ENCODE measurements at regions not wholly inside any gene's neighbourhood (a gene's known extent, or its start where the extent isn't known, plus 50 kb on each side); places are given as distances from the start of the nearest gene placed in this dataset.
A peak's percentile ranks its signal among the peaks of the same experiment; 100 is the strongest.
"Not testable (repeated sequence)": the region's sequence is repeated elsewhere in the genome, so short reads cannot be mapped to it uniquely, and the experiment has no call there.

- Histone ChIP-seq H3K9me3 (replicated peaks in 1 of 2; ENCODE audit: control insufficient read depth in 1 of 2, insufficient read depth in 1 of 2, low read length in 2 of 2) (peaks cover 14 to 27% of the 10 kb centered on the region in 2 donors), H3K9ac (ENCODE audit: insufficient read depth, low read length, poor library complexity, severe bottlenecking) (no peak overlapping the region), H3K27ac (ENCODE audit: low read depth in 1 of 2, low read length in 2 of 2) (no peak overlapping the region), H3K79me2 (ENCODE audit: insufficient read depth, low read length) (no peaks in the 10 kb centered on the region), H3K27me3 (ENCODE audit: control insufficient read depth in 2 of 2, insufficient read depth in 2 of 2, low read length in 2 of 2) (no peaks in the 10 kb centered on the region), H3K36me3 (replicated peaks in 1 of 2; ENCODE audit: control insufficient read depth in 1 of 2, insufficient read depth in 2 of 2, low read length in 2 of 2) (no peaks in the 10 kb centered on the region), H3K4me1 (ENCODE audit: control insufficient read depth in 1 of 2, insufficient read depth in 2 of 2, low read length in 2 of 2) (no peaks in the 10 kb centered on the region), H3K4me2 (replicated peaks; ENCODE audit: extremely low read depth, low read length, poor library complexity, severe bottlenecking) (no peak overlapping the region), H3K4me3 (replicated peaks in 1 of 3; ENCODE audit: low read depth in 2 of 3, low read length in 3 of 3) (no peak overlapping the region), H4K20me1 (ENCODE audit: insufficient read depth, low read length) (no peaks in the 10 kb centered on the region), H2AFZ (ENCODE audit: insufficient read depth, low read depth, low read length, poor library complexity, severe bottlenecking) (no peak overlapping the region)
- DNase-seq: no peak
- TF ChIP-seq, protein P1, sequence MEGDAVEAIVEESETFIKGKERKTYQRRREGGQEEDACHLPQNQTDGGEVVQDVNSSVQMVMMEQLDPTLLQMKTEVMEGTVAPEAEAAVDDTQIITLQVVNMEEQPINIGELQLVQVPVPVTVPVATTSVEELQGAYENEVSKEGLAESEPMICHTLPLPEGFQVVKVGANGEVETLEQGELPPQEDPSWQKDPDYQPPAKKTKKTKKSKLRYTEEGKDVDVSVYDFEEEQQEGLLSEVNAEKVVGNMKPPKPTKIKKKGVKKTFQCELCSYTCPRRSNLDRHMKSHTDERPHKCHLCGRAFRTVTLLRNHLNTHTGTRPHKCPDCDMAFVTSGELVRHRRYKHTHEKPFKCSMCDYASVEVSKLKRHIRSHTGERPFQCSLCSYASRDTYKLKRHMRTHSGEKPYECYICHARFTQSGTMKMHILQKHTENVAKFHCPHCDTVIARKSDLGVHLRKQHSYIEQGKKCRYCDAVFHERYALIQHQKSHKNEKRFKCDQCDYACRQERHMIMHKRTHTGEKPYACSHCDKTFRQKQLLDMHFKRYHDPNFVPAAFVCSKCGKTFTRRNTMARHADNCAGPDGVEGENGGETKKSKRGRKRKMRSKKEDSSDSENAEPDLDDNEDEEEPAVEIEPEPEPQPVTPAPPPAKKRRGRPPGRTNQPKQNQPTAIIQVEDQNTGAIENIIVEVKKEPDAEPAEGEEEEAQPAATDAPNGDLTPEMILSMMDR (IDR thresholded peaks at IDR 0.05): no peak
- H3K27me3 Mint-ChIP-seq (ENCODE audit: low read depth in 3 of 3): peaks cover 0 to 2% (median 0%) of the 10 kb centered on the region in 3 donors
- no CpG with 5 or more reads among the region's 3 CpGs for WGBS (ENCODE audit: insufficient coverage)
- intact Hi-C loops (cut with micrococcal nuclease): no loop called here
- no peaks in the 10 kb centered on the region for H3K4me1 Mint-ChIP-seq
- H3K4me3 Mint-ChIP-seq: no peak overlapping the region
- peaks cover 16 to 34% (median 28%) of the 10 kb centered on the region in 7 donors for H3K9me3 Mint-ChIP-seq
- no peaks in the 10 kb centered on the region for H3K36me3 Mint-ChIP-seq
- peak overlapping the region in 1 of 7 donors; percentile 4 for H3K27ac Mint-ChIP-seq
Observed at GRCh38 chr14:22344673-22345072, 244.4 kb downstream of the DAD1 start.

- H3K79me2 ChIP-seq (ENCODE audit: insufficient read depth, low read length); H3K4me3 Mint-ChIP-seq; H3K36me3 ChIP-seq (replicated peaks in 1 of 2; ENCODE audit: control insufficient read depth in 1 of 2, insufficient read depth in 2 of 2, low read length in 2 of 2); intact Hi-C loops (cut with micrococcal nuclease); H3K4me1 Mint-ChIP-seq; H2AFZ ChIP-seq (ENCODE audit: insufficient read depth, low read depth, low read length, poor library complexity, severe bottlenecking); H4K20me1 ChIP-seq (ENCODE audit: insufficient read depth, low read length); H3K36me3 Mint-ChIP-seq; H3K27ac Mint-ChIP-seq; H3K27ac ChIP-seq (ENCODE audit: low read depth in 1 of 2, low read length in 2 of 2); H3K27me3 ChIP-seq (ENCODE audit: control insufficient read depth in 2 of 2, insufficient read depth in 2 of 2, low read length in 2 of 2); DNase-seq; H3K4me1 ChIP-seq (ENCODE audit: control insufficient read depth in 1 of 2, insufficient read depth in 2 of 2, low read length in 2 of 2); H3K4me3 ChIP-seq (replicated peaks in 1 of 3; ENCODE audit: low read depth in 2 of 3, low read length in 3 of 3); H3K9ac ChIP-seq (ENCODE audit: insufficient read depth, low read length, poor library complexity, severe bottlenecking); H3K4me2 ChIP-seq (replicated peaks; ENCODE audit: extremely low read depth, low read length, poor library complexity, severe bottlenecking); H3K27me3 Mint-ChIP-seq (ENCODE audit: low read depth in 3 of 3): not testable (repeated sequence)
- H3K9me3 Mint-ChIP-seq: peaks cover 16 to 34% (median 28%) of the 10 kb centered on the region in 7 donors
- peaks cover 14 to 27% of the 10 kb centered on the region in 2 donors for H3K9me3 ChIP-seq (replicated peaks in 1 of 2; ENCODE audit: control insufficient read depth in 1 of 2, insufficient read depth in 1 of 2, low read length in 2 of 2)
- WGBS (ENCODE audit: insufficient coverage): 86% methylated on average over 3 of the region's 4 CpGs
Observed at GRCh38 chr14:22344209-22344608, 244.8 kb downstream of the DAD1 start.

Data from CD14-positive monocyte (primary cell).